Bronchial epithelial cell (primary cell): ENCODE measurements at regions not wholly inside any gene's neighbourhood (a gene's known extent, or its start where the extent isn't known, plus 50 kb on each side); places are given as distances from the start of the nearest gene placed in this dataset.
"Not testable (repeated sequence)": the region's sequence is repeated elsewhere in the genome, so short reads cannot be mapped to it uniquely, and the experiment has no call there.

ENCODE experiments used
- DNase-seq: peaks from one replicate; pipeline ENCODE4 v3.0.0-alpha.2; 2010; ENCODE audit warnings: low read depth
- FAIRE-seq: peaks from 2 replicates; lab custom pipeline; 2011; peaks lifted over from hg19 to GRCh38; lab: Jason Lieb, UNC
- H3K27me3 ChIP-seq: 2 replicates; pipeline ENCODE4 v1.5.1; 2011; ENCODE audit warnings: low read length; ENCODE audit not compliant: control insufficient read depth, insufficient read depth
- H3K36me3 ChIP-seq: 2 replicates; pipeline ENCODE4 v1.5.1; 2011; ENCODE audit warnings: low read length; ENCODE audit not compliant: control insufficient read depth, insufficient read depth
- H3K4me3 ChIP-seq: 2 replicates; pipeline ENCODE4 v1.5.1; 2011; ENCODE audit warnings: mild to moderate bottlenecking, low read depth, low read length, control low read depth
- TF ChIP-seq, protein P1 (sequence below): IDR thresholded peaks from 2 replicates; pipeline ENCODE4 v1.5.1; 2011; ENCODE audit warnings: mild to moderate bottlenecking, moderate library complexity, low read length, control low read depth, inconsistent platforms; ENCODE audit not compliant: insufficient read depth, severe bottlenecking

DNA sequence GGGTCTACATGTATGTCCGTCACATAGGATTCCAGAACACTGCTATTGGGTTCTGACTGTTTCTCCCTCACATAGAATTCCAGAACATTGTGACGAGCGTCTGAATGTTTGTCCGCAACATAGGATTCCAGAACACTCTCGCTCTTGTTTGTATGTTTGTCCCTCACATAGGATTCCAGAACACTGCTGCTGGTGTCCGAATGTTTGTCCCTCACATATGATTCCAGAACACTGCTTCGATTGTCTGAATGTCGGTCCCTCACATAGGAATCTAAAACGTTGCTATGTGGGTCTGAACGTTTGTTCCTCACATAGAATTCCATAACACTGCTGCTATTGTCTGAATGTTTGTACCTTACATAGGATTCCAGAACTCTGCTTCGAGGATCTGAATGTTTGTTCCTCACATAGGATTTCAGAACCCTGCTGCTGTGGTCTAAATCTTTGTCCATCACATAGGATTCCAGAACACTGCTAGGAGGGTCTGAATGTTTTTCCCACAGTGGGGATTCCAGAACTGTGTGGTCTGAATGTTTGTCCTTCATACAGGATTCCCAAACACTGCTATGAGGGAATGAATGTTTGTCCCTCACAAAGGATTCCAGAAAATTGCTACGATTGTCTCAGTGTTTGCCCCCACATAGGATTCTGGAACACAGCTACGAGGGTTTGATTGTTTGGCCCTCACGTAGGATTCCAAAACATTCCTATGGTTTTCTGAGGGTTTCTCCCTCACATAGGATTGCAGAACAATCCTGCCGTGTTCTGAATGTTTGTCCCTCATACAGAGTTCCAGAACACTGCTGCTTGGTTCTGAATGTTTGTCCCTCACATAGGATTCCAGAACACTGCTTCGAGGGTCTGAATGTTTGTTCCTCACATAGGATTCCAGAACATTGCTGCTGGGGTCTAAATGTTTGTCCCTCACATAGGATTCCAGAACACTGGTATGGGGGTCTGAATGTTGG, 220.5 kb downstream of the FOXD4L6 start:
- no peaks in the 10 kb centered on the region for H3K27me3 ChIP-seq
- FAIRE-seq (no peak), DNase-seq (no peak)
- H3K36me3 ChIP-seq: no peaks in the 10 kb centered on the region
- H3K4me3 ChIP-seq: no peak overlapping the region
- TF ChIP-seq, protein P1, sequence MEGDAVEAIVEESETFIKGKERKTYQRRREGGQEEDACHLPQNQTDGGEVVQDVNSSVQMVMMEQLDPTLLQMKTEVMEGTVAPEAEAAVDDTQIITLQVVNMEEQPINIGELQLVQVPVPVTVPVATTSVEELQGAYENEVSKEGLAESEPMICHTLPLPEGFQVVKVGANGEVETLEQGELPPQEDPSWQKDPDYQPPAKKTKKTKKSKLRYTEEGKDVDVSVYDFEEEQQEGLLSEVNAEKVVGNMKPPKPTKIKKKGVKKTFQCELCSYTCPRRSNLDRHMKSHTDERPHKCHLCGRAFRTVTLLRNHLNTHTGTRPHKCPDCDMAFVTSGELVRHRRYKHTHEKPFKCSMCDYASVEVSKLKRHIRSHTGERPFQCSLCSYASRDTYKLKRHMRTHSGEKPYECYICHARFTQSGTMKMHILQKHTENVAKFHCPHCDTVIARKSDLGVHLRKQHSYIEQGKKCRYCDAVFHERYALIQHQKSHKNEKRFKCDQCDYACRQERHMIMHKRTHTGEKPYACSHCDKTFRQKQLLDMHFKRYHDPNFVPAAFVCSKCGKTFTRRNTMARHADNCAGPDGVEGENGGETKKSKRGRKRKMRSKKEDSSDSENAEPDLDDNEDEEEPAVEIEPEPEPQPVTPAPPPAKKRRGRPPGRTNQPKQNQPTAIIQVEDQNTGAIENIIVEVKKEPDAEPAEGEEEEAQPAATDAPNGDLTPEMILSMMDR: no peak

DNA sequence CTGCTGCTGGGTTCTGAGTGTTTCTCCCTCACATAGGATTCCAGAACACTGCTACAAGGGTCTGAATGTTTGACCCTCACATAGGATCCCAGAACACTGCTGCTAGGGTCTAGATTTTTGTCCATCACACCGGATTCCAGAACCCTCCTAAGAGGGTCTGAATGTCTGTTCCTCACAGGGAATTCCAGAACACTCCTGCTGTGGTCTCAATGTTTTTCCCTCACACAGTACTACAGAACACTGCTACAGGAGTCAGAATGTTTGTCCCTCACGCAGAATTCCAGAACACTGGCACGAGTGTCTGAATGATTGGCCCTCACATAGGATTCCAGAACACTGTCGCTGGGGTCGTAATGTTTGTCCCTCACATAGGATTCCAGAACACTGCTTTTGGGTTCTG, 221.6 kb downstream of the FOXD4L6 start:
- not testable (repeated sequence) for DNase-seq, H3K27me3 ChIP-seq, H3K4me3 ChIP-seq, FAIRE-seq, H3K36me3 ChIP-seq

- H3K4me3 ChIP-seq, FAIRE-seq, H3K27me3 ChIP-seq, DNase-seq, H3K36me3 ChIP-seq: not testable (repeated sequence)
These were observed 236.2 kb downstream of the FOXD4L6 start for GRCh38 chr9:40892315-40892714.

DNA sequence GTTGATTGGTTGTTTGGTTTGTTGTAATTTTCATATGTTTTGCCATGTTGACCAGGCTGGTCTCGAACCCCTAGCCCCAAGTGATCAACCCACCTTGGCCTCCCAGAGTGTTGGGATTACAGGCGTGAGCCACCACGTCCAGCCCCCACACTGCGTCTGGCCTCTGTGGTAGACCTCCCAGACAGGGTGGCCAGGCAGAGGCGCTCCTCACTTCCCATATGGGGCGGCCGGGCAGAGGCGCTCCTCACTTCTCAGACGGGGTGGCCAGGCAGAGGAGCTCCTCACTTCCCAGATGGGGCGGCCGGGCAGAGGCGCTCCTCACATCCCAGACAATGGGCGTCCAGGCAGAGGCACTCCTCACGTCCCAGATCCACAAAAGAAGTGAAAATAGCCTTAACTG, 242.6 kb downstream of the FOXD4L6 start:
- not testable (repeated sequence) for H3K27me3 ChIP-seq, FAIRE-seq, DNase-seq, H3K36me3 ChIP-seq, H3K4me3 ChIP-seq

- not testable (repeated sequence) for H3K4me3 ChIP-seq, H3K36me3 ChIP-seq, FAIRE-seq, DNase-seq, H3K27me3 ChIP-seq
These were observed 243.5 kb downstream of the FOXD4L6 start for GRCh38 chr9:40884902-40885490.

- Histone ChIP-seq H3K4me3 (no peak overlapping the region), H3K27me3 (no peaks in the 10 kb centered on the region), H3K36me3 (no peaks in the 10 kb centered on the region)
- TF ChIP-seq, protein P1: no peak
- no peak for FAIRE-seq
- DNase-seq: no peak
These were observed 244.2 kb downstream of the FOXD4L6 start for GRCh38 chr9:40884072-40884901.

- not testable (repeated sequence) for FAIRE-seq, H3K4me3 ChIP-seq, H3K27me3 ChIP-seq, DNase-seq, H3K36me3 ChIP-seq
These were observed 244.9 kb downstream of the FOXD4L6 start for GRCh38 chr9:40883423-40884071.

DNA sequence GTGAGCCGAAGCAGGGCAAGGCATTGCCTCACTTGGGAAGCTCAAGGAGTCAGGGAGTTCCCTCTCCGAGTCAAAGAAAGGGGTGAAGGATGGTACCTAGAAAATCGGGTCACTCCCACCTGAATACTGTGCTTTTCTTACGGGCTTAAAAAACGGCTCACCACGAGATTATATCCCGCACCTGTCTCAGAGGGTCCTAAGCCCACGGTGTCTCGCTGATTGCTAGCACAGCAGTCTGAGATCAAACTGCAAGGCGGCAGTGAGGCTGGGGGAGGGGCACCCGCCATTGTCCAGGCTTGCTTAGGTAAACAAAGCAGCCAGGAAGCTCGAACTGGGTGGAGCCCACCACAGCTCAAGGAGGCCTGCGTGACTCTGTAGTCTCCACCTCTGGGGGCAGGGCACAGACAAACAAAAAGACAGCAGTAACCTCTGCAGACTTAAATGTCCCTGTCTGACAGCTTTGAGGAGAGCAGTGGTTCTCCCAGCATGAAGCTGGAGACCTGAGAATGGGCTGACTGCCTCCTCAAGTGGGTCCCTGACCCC, 254.7 kb downstream of the FOXD4L6 start:
- not testable (repeated sequence) for DNase-seq, H3K27me3 ChIP-seq, FAIRE-seq, H3K36me3 ChIP-seq, H3K4me3 ChIP-seq

GRCh38 chr9:40868437-40868836, 260.0 kb downstream of the FOXD4L6 start:
- H3K27me3 ChIP-seq, DNase-seq, H3K36me3 ChIP-seq, H3K4me3 ChIP-seq, FAIRE-seq: not testable (repeated sequence)
